GM12891 (cell line): ENCODE measurements at regions not wholly inside any gene's neighbourhood (a gene's known extent, or its start where the extent isn't known, plus 50 kb on each side); places are given as distances from the start of the nearest gene placed in this dataset.
"Not testable (repeated sequence)": the region's sequence is repeated elsewhere in the genome, so short reads cannot be mapped to it uniquely, and the experiment has no call there.

ENCODE experiments used
- POLR2A ChIP-seq: IDR thresholded peaks from 2 replicates; pipeline ENCODE4 v1.6.1; 2011; ENCODE audit warnings: low read depth, low read length, control low read depth
- POLR2AphosphoS5 ChIP-seq: IDR thresholded peaks from 2 replicates; pipeline ENCODE4 v1.6.1; 2011; ENCODE audit warnings: low read depth, low read length, control low read depth
- POU2F2 ChIP-seq: IDR thresholded peaks from 2 replicates; pipeline ENCODE4 v1.6.1; 2011; ENCODE audit warnings: low read depth, mild to moderate bottlenecking, control low read depth, low read length, moderate library complexity

DNA sequence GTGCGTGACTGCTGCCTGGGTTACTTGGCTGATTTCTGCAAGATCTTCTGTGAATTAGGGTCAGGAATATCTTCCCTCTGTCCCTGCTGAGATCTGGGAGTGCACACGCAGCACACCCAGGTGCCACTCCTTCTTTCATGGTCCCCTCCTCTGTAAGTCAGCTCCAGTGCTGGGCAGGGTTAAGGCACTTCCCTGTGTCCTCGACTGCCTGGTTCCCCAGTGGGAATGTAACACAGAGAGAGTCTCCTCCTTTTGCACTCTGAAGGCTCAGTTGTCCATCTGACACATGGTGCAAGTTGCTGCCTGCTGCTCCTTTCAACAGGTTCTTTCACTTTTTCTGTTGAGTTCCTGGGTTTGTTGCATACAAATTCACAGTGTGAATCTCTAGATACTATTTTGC lies 421.2 kb upstream of the NDN start:
- not testable (repeated sequence) for TF ChIP-seq POLR2A, POU2F2, POLR2AphosphoS5
